D721Med (cell line): ENCODE measurements at regions not wholly inside any gene's neighbourhood (a gene's known extent, or its start where the extent isn't known, plus 50 kb on each side); places are given as distances from the start of the nearest gene placed in this dataset.
"Not testable (repeated sequence)": the region's sequence is repeated elsewhere in the genome, so short reads cannot be mapped to it uniquely, and the experiment has no call there.

Source experiments
- DNase-seq: peaks from one replicate; pipeline ENCODE4 v3.0.0; 2011; ENCODE audit warnings: low spot score; ENCODE audit not compliant: insufficient read length
- FAIRE-seq: peaks from 2 replicates; lab custom pipeline; 2011; peaks lifted over from hg19 to GRCh38; lab: Jason Lieb, UNC
- TF ChIP-seq, protein P1 (sequence below): IDR thresholded peaks from 2 replicates; pipeline ENCODE4 v1.5.1; 2012; ENCODE audit warnings: mild to moderate bottlenecking, control low read depth; ENCODE audit not compliant: insufficient read depth; ENCODE audit errors: missing control alignments

DNA sequence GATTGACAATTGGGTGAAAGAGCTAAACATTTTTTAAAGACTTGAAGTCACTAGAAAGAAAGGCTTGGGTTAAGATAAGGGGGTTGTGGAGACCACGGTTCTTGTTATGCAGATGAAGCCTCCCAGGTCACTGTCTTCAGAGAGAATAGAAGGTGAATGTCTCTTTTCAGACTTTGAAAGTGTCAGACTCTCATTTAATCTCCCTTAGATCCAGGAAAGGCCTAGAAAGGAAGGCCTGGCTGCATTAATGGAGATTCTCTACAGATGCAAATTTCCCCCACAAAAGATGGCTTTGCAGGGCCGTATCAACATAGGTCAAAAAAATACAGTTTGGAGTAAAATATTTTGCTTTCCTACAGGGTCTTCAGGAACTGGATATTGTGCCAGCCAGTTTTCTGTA is 193.9 kb downstream of the RTP5 start:
- TF ChIP-seq, protein P1, sequence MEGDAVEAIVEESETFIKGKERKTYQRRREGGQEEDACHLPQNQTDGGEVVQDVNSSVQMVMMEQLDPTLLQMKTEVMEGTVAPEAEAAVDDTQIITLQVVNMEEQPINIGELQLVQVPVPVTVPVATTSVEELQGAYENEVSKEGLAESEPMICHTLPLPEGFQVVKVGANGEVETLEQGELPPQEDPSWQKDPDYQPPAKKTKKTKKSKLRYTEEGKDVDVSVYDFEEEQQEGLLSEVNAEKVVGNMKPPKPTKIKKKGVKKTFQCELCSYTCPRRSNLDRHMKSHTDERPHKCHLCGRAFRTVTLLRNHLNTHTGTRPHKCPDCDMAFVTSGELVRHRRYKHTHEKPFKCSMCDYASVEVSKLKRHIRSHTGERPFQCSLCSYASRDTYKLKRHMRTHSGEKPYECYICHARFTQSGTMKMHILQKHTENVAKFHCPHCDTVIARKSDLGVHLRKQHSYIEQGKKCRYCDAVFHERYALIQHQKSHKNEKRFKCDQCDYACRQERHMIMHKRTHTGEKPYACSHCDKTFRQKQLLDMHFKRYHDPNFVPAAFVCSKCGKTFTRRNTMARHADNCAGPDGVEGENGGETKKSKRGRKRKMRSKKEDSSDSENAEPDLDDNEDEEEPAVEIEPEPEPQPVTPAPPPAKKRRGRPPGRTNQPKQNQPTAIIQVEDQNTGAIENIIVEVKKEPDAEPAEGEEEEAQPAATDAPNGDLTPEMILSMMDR, result no peak
- no peak for DNase-seq
- no peak for FAIRE-seq

DNA sequence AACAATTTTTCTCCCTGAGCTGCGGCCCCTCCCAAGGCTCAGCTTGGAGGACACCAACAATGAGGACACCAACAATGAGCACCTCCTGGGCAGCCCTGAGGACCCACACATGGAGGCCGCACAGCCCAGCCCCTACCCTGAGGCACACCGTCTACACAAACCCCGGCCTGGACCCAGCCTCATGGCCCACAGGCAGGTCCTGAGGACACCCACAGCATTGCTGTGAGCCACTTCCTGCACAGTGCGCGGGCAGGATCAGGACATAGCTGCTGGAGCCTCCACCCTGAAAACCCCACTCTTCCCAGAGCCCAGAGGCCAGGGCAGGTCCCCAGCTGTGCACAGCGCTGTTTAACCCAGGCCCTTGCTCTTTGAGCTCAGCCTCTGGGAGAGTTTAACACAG is 194.3 kb downstream of the RTP5 start:
- FAIRE-seq (no peak), DNase-seq (no peak)
- TF ChIP-seq, protein P1, result no peak

DNA sequence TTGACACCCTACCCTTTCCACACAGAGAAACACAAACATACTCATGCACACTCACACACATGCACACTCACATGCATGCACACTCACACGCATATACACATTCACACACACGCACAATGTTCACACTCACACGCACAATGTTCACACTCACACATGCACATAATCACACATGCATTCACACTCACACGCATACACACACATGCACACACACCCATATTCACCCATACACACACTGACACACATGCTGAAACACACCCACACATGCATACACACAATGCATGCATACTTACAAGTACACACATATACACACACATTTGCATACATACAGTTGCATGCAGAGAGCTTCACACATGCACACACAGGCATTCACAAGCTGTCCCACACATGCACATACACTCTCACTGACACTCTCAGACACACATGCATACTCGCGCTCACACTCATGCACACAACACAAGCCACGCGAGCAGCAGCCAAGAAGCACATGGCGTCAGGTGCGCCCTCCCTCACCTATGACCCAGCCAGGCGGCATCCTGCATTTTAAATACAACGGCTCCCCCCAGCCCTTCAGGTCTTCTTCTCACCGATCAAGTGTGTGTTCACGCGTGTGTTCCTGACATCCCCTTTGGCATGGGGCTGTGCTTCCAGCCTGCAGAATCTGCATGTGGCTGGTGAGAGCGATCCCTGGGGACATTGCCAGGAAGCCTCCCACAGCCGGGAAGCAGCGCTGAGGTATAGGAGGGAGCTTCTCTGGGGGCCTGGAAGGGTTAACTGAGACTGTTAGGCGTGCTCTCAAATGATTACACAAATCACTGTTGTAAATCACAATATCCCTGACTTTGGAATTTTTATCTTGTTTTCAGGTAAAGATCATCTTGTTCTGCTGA is 195.1 kb downstream of the RTP5 start:
- no peak for FAIRE-seq
- TF ChIP-seq, protein P1, result no peak
- no peak for DNase-seq

DNA sequence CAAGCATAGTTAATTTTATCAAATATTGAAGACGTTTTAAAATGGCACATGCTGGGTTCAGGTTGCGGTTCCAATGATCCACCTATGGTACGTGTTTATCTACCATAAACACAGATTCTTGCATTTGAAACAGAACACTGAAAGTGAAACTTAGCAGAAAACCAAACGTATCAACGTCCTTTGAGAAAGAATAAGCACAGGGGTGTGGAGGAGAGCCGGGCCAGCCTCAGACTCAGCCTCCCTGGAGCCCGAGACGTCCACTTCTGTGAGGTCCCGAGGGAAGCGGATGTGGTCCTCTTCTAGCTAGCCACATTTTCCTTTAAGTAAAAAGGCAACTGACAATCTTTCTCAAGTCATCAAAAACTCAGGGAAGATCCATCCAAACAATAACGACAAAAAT is 195.9 kb downstream of the RTP5 start:
- TF ChIP-seq, protein P1, result no peak
- no peak for DNase-seq
- FAIRE-seq, result no peak

DNA sequence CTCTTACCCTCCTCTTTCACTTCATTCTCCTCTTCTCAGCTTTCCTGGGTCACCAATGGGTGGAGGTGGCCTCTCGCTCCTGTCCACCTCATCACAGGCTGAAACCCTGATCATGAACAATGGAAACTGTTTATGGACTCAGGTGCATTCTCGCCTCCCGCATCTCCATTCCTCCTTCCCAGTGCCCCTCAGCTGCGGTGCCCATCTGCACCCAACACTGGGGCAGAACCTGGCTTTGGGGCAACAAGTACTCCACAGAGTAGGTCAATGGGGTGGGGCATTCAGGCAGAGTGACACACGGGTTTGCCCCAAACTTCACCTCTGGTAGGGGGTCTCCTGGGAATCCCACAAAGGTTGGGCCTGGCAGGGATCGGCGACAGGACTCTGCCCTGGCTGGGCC is 199.5 kb downstream of the RTP5 start:
- FAIRE-seq, result no peak
- TF ChIP-seq, protein P1, result no peak
- DNase-seq, result no peak

DNA sequence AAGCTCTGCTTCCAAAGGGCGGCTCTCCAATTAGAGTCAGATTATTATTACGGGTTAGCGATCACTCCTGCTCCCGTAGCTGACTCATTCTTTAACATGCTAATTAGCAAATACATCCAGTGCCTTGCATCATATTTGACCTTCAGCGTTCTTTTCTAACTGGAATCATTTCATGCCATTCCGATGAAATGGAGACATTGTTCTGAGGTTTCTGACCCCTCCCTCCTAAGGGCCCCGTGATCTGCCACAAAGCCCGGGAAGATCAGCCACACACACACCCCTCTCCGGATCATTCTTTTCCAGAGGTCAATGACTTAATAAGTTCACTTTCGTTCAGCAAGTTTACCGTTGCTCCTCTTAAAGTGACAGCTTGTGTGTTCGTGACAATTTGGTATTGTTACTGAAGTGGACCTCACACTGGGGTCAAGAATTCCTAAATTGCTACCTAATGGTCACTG is 200.4 kb downstream of the RTP5 start:
- FAIRE-seq, result not testable (repeated sequence)

DNA sequence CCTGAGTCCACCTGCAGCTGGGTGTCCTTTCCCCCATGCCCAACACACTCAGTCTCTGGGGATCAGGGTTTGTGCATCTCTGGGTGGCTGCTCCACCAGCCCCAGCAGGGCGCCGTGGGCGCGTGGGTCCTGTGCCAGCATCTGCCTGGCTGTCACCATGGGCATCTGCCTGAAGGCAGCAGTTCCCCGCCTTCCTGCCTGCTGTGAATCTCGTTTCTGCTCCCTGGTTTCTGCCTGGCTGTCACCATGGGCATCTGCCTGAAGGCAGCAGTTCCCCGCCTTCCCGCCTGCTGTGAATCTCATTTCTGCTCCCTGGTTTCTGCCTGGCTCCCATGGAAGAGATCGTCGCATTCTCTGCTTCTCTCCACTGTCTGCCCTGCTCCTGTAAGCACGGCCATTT is 201.2 kb downstream of the RTP5 start:
- not testable (repeated sequence) for DNase-seq, FAIRE-seq

More for the DNA sequence above, 200.4 kb downstream of the RTP5 start:
- DNase-seq, result not testable (repeated sequence)

DNA sequence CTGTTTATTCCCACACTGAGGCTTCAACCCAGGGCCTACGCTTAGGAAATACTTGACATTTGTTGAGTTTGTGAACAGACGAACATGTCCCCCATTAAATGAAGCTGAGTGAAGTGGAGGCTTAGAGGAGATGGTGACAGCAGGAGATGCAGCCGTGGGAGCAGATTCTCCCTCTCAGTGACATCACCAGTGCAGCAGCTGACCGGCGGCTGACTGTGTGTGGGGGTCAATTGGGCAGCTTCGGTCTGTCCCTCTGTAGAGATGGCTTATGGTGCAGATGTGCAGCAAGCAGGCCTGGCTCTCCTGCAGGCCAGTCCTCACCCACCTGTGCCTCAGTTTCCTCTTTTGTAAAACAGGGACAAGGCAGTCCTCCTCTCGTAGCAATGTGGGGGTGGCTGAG is 201.8 kb downstream of the RTP5 start:
- FAIRE-seq, DNase-seq: not testable (repeated sequence)

DNA sequence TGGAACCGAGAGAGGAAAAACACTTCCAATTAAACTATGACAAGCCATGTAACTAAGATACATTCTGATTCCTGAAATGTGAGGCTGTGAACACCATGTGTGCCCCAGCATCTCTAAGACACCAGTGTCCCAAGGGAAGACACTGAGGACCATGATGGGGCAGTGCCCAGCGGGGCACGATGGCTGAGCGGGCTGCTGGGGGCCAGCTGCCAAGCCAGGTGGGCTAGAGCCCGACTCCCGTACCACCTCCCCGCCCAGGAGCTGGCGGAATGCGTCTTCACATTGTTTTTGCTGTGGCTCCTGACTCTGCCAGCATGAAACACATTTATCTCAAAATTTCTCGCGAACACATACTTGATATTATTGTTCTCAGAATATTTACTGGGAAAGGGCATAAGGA is 202.4 kb downstream of the RTP5 start:
- DNase-seq, FAIRE-seq: not testable (repeated sequence)
